GM19455 (cell line): ENCODE measurements at regions not wholly inside any gene's neighbourhood (a gene's known extent, or its start where the extent isn't known, plus 50 kb on each side); places are given as distances from the start of the nearest gene placed in this dataset.
"Not testable (repeated sequence)": the region's sequence is repeated elsewhere in the genome, so short reads cannot be mapped to it uniquely, and the experiment has no call there.

Experiments used
- ATAC-seq: cut with Tn5 transposase; IDR thresholded peaks from one replicate; pipeline ENCODE4 v1.9.1; 2021; ENCODE audit not compliant: unreplicated experiment

GRCh38 chr9:2391509-2392132 lies 230.0 kb upstream of the VLDLR start:
- not testable (repeated sequence) for ATAC-seq

GRCh38 chr9:2394087-2394741 lies 227.4 kb upstream of the VLDLR start:
- ATAC-seq, result not testable (repeated sequence)

- no peak for ATAC-seq
These were observed 225.6 kb upstream of the VLDLR start for GRCh38 chr9:2395814-2396612.

- ATAC-seq, result no peak
These were observed 224.8 kb upstream of the VLDLR start for GRCh38 chr9:2396622-2397285.

GRCh38 chr9:2397875-2398274 lies 223.7 kb upstream of the VLDLR start:
- not testable (repeated sequence) for ATAC-seq

GRCh38 chr9:2401746-2402145 lies 219.8 kb upstream of the VLDLR start:
- ATAC-seq, result not testable (repeated sequence)

- no peak for ATAC-seq
These were observed 217.9 kb upstream of the VLDLR start for GRCh38 chr9:2403701-2404100.

- no peak for ATAC-seq
These were observed 215.3 kb upstream of the VLDLR start for GRCh38 chr9:2406252-2406651.

- no peak for ATAC-seq
These were observed 214.1 kb upstream of the VLDLR start for GRCh38 chr9:2407450-2407849.

- ATAC-seq, result no peak
These were observed 209.9 kb upstream of the VLDLR start for GRCh38 chr9:2411459-2412215.

GRCh38 chr9:2413160-2413805 lies 208.3 kb upstream of the VLDLR start:
- ATAC-seq, result no peak

- no peak for ATAC-seq
These were observed 207.1 kb upstream of the VLDLR start for GRCh38 chr9:2414465-2414864.

- no peak for ATAC-seq
These were observed 206.3 kb upstream of the VLDLR start for GRCh38 chr9:2415326-2415725.

GRCh38 chr9:2417730-2418129 lies 203.9 kb upstream of the VLDLR start:
- no peak for ATAC-seq

GRCh38 chr9:2418619-2419018 lies 203.0 kb upstream of the VLDLR start:
- ATAC-seq, result no peak

- no peak for ATAC-seq
These were observed 202.2 kb upstream of the VLDLR start for GRCh38 chr9:2419347-2419746.

GRCh38 chr9:2420543-2420942 lies 201.0 kb upstream of the VLDLR start:
- no peak for ATAC-seq

GRCh38 chr9:2424619-2425033 lies 197.0 kb upstream of the VLDLR start:
- no peak for ATAC-seq

- no peak for ATAC-seq
These were observed 195.9 kb upstream of the VLDLR start for GRCh38 chr9:2425676-2426075.
